Fibroblast of skin of left biceps (primary cell): ENCODE measurements at regions not wholly inside any gene's neighbourhood (a gene's known extent, or its start where the extent isn't known, plus 50 kb on each side); places are given as distances from the start of the nearest gene placed in this dataset.
"Not testable (repeated sequence)": the region's sequence is repeated elsewhere in the genome, so short reads cannot be mapped to it uniquely, and the experiment has no call there.

Experiments used
- DNase-seq, 2 experiments: peaks; one replicate each; pipeline ENCODE4 v3.0.0-alpha.2; 2013; ENCODE audit warnings: low read depth in 2 of 2

- DNase-seq, result no peak
These were observed 267.8 kb downstream of the MED10 start for GRCh38 chr5:6110441-6111005.

- DNase-seq, result no peak
These were observed 269.1 kb downstream of the MED10 start for GRCh38 chr5:6108981-6109825.

GRCh38 chr5:6108540-6108848 lies 269.9 kb downstream of the MED10 start:
- no peak for DNase-seq

GRCh38 chr5:6107675-6108539 lies 270.4 kb downstream of the MED10 start:
- DNase-seq, result no peak

- no peak for DNase-seq
These were observed 271.6 kb downstream of the MED10 start for GRCh38 chr5:6106756-6107155.

GRCh38 chr5:6105320-6105719 lies 273.0 kb downstream of the MED10 start:
- no peak for DNase-seq

- no peak for DNase-seq
These were observed 282.2 kb downstream of the MED10 start for GRCh38 chr5:6096101-6096500.

GRCh38 chr5:6094180-6094579 lies 284.2 kb downstream of the MED10 start:
- not testable (repeated sequence) for DNase-seq

- DNase-seq, result no peak
These were observed 287.5 kb downstream of the MED10 start for GRCh38 chr5:6090838-6091237.

GRCh38 chr5:6090079-6090654 lies 288.2 kb downstream of the MED10 start:
- DNase-seq, result no peak

GRCh38 chr5:6088706-6089105 lies 289.6 kb downstream of the MED10 start:
- no peak for DNase-seq

- DNase-seq, result no peak
These were observed 290.8 kb downstream of the MED10 start for GRCh38 chr5:6087576-6087975.

GRCh38 chr5:6086871-6087270 lies 291.5 kb downstream of the MED10 start:
- no peak for DNase-seq

- no peak for DNase-seq
These were observed 292.9 kb downstream of the MED10 start for GRCh38 chr5:6085341-6085860.

- DNase-seq, result no peak
These were observed 293.5 kb downstream of the MED10 start for GRCh38 chr5:6084836-6085235.

- no peak for DNase-seq
These were observed 294.0 kb downstream of the MED10 start for GRCh38 chr5:6084376-6084775.

- DNase-seq, result no peak
These were observed 294.9 kb downstream of the MED10 start for GRCh38 chr5:6083311-6083978.

- no peak for DNase-seq
These were observed 295.7 kb downstream of the MED10 start for GRCh38 chr5:6082685-6083084.

GRCh38 chr5:6081727-6082210 lies 296.6 kb downstream of the MED10 start:
- DNase-seq, result no peak

- no peak for DNase-seq
These were observed 297.2 kb downstream of the MED10 start for GRCh38 chr5:6080930-6081726.

GRCh38 chr5:6080436-6080835 lies 297.9 kb downstream of the MED10 start:
- no peak for DNase-seq
